Fibroblast of gingiva (primary cell): ENCODE measurements at regions not wholly inside any gene's neighbourhood (a gene's known extent, or its start where the extent isn't known, plus 50 kb on each side); places are given as distances from the start of the nearest gene placed in this dataset.

Source experiments
- DNase-seq: peaks from one replicate; pipeline ENCODE4 v3.0.0-alpha.2; 2011; ENCODE audit warnings: low read depth

GRCh38 chr11:134624166-134624920 lies 212.3 kb upstream of the B3GAT1 start:
- no peak for DNase-seq

GRCh38 chr11:134623711-134624110 lies 211.7 kb upstream of the B3GAT1 start:
- no peak for DNase-seq

DNA sequence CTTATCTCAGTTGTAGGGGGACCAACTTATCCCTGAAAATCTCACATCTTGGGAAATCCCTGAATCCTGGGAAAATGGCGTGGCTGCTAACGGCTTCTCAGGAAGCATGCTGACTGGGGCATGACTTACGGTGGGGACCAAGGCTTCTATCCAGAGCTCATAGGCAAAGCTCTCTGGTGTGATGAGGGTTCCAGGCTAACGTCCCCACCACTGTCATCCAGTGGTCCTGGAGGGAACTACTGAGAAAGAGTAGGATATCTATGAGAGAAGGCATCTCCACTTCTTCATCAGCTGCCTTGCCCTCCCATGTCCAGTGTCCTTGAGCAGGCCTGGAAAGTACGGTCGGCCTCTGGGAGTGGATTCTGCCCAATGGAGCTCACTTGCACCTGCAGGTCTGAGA lies 210.4 kb upstream of the B3GAT1 start:
- no peak for DNase-seq

DNA sequence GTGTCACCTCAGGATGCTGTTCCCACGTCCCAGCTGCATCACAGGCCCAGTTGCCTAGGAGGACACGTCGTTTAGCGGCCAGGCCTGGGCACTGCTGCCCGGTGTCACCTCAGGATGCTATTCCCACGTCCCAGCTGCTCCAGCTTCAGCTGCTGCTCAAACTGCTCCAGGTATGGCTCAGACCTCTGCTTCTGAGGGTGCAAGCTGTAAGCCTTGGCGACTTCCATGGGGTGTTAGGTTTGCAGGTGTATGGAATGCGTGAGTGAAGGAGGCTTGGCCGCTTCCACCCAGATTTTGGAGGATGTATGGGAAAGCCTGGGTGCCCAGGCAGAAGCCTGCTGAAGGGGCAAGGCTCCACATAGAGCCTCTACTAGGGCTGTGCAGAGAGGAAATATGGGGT lies 205.3 kb upstream of the B3GAT1 start:
- DNase-seq = no peak

DNA sequence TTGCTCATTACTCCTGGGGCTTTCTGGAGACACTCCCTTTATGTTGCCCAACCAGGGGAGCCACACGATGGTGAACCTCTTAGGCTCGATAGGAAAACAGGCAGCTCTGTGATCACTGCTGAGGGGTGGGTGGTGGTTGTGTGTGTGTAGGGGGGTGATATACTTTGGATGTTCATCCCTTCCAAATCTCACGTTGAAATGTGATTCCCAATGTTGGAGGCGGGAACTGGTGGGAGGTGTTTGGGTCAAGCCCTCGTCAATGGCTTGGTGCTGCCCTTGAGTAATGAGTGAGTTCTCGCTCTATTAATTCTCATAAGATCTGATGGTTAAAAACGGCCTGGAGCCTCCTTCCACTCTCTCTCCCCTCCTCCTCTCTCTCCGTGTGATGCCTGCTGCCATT lies 204.0 kb upstream of the B3GAT1 start:
- no peak for DNase-seq

GRCh38 chr11:134615041-134615615 lies 203.1 kb upstream of the B3GAT1 start:
- DNase-seq = no peak

DNA sequence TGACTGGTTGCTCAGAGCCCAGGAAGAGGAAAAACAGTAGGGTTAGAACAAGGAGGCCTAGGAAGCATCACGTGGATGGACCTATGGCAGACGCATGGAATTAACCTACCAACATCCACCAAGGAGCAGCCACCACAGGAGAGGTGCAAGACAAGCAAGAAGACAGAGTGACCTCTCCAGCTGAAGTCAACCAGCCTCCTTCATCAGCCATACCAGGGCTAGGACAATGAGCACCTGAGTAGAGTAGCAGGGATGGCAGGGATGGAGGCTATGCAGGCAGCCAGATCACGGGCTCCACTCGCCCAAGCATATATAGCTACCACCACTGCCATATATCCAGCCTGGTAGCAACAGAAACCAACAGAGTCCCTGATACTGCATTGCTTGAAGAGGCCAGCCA lies 202.1 kb upstream of the B3GAT1 start:
- DNase-seq = no peak

- no peak for DNase-seq
Observed at GRCh38 chr11:134613646-134614045, 201.6 kb upstream of the B3GAT1 start.

DNA sequence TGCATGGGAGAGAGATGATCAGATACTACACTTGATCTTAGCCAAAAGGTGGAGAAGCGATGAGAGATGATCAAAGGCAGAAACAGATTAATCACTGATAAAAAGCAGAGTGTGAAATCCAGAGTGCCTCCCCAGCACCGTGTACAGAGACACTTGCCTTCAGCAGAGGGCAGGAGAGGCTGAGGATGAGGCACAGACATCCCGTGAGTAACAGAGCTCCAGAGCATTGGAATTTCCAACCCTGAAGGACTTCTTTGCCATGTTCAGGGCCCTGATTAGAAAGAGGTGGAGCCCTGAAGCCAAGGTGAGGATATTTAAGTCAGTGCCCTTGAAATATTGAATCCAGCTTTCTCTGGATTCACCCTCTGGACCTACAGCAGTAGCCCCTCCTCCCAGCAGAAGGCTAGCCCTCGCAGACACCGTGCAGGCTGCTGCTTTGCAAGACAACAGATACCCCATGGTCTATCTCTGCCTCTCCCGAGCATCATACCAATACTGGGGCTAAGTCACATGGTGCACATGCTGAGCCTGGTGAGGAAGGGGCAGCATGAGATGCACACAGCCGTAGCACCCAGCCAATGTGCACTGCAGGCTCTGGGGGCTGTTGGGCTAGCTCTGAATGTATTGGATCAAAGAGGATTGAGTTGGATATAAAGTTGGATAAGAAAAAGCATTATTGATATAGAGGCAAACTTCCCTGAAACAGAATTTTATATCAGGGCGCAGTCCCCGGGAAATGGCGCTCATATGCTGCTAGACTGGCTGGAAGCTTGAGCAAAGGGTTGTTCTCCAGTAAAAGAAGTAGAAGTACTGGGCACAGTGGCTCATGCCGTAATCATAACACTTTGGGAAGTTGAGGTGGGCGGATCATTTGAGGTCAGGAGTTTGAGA lies 200.3 kb upstream of the B3GAT1 start:
- no peak for DNase-seq

GRCh38 chr11:134611537-134611936 lies 199.5 kb upstream of the B3GAT1 start:
- no peak for DNase-seq

DNA sequence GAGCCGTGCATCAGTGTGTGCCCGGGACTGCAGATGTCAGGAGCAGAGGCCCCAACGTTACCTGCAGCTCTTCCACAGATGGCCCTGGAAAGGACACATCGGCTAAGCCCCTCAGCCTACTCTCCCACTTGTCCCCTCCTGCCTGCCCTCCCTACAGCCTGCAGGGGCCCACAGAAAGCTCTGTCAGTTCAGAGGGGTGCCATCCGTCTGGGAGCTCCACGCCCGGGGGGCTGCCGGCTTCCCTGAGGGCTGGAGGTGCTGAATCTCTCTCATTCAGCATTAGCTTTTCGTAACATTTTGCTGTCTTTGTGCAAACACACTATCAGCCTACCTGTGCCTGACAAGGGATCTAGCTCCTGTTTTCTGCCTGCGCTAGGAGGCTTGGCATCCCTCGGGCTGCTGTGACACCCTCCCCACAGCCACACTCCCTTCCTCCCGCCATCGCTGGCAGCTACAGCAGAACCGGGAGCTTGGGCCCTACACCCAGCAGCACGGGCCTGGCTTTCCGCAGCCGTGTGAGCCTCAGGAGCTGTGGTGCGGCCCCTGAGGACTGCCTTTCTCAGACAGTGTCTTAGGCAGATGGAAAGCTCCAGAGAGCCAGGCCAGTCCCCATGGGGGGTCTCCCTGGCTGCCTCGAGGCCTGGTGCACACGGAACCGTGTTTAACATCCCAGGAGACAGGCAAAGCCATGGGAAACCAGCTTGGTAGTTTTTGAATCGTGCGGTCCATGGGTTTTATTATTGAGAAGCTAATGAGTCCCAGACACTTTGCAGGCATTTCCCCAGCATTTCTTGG lies 198.3 kb upstream of the B3GAT1 start:
- no peak for DNase-seq

GRCh38 chr11:134609361-134610115 lies 197.5 kb upstream of the B3GAT1 start:
- no peak for DNase-seq

DNA sequence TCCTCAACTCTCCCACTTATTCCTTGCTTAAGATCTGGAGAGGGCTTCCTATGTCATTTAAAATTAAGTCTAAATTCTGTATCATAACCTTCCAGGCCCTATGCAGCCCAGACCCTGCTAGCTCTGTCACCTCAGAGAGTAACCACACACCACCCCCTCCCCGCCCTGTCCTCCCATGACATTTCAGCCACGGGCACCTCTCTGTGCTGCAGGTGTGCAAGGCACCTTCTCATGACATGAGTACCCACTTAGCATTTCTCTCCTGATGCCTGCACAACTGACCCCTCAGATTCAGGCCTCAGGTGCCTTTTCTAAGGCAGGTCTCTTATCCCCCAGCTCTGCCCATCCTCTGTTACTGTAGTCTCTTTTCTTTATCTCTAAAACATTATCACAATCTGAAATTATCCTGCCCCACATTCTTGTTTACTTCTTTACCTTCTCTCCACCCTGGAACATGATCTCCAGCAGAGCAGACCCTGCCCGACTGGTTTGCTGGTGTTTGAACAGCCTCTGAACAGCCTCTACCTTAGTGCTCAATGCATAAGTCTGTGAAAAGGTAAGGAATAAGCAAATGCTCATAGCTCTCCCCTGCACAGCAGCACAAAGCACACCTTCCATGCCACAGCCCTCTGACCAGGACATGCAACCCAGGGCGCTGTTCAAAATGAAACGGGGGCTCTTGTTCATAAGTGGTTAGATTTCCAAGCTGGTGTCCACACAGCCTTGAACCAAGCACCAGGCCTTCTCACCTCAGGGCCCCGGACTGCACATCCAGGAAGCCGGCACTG lies 196.1 kb upstream of the B3GAT1 start:
- DNase-seq = no peak

DNA sequence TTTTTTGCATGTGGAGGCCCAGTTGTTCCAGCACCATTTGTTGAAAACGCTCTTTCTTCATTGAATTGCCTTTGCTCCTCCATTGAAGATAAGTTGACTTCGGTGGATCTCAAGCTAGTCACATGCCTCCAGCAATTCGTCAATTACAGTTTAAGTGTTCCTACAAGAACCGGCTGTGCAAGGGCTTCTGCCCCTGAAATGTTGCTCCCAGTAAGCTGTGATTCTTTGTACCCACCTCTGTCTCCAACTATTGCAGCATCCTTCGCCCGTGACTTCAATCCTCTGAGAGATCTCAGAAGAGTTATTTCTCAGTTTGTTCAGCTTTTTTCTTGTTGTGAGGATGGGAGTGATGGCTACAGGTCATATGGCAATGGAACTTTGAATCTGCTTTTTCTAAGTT lies 194.2 kb upstream of the B3GAT1 start:
- no peak for DNase-seq

GRCh38 chr11:134604886-134605285 lies 192.8 kb upstream of the B3GAT1 start:
- DNase-seq = no peak

DNA sequence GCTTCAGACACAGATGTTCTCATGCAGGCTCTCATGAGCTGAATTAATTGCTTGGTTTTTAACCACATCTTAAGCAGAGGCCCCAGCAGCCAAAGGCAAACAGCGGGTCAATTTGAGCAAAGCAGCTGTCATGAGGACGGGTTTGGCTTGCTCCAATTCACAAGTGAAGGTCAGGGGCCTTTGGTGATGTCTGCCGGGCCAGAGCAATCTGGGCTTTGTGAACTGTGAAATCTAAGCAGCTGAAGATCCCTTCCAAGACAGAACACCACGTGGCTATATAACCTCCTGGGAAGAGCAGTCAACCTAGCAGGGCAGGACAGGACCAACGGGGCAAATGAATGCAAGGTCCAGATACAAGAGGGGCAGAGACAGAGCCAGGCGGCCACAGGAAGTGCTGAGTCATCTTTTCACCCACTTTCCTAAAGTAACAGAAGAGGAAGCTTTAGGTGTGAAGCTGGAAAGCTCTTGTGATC lies 187.3 kb upstream of the B3GAT1 start:
- no peak for DNase-seq

DNA sequence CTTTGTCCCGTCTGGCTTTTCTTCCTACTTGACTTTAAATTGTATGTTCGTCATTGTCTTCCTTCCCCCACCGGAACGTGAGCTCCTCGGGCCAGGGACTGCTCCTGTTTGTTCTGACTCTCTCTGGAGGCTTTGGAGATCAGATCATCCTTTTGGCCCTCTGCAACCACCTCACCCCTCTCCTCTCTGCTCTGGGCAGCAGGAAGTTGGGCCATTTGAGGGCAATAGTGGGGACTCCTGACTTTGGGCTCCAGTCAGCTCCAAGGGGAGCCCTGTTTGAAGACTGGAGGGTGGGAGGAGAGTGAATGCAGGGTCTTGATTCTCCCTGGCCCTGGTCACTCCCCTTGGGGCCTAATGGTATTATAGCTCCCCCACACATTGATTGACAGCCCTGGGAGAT lies 186.3 kb upstream of the B3GAT1 start:
- DNase-seq = no peak

DNA sequence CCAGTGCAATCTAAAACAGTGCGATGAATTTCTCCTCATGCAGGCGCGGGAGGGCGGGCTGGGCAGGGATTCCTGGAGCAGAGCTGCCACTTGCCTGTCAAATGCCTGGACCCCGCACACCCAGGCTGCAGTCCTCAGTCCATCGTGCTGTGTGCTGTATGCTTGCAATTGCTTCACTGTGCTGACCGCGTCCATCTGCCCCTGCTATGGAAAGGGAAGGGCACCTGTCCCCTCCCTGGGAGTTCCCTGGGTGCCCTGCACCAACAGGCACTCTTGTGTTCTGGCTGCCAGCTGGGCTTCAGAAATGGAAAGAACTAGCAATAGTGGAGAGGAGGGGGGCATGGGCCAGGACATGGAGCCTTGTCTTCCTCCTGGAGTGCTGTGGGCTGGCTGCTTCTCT lies 185.4 kb upstream of the B3GAT1 start:
- DNase-seq = no peak

GRCh38 chr11:134596404-134596803 lies 184.4 kb upstream of the B3GAT1 start:
- DNase-seq = no peak

DNA sequence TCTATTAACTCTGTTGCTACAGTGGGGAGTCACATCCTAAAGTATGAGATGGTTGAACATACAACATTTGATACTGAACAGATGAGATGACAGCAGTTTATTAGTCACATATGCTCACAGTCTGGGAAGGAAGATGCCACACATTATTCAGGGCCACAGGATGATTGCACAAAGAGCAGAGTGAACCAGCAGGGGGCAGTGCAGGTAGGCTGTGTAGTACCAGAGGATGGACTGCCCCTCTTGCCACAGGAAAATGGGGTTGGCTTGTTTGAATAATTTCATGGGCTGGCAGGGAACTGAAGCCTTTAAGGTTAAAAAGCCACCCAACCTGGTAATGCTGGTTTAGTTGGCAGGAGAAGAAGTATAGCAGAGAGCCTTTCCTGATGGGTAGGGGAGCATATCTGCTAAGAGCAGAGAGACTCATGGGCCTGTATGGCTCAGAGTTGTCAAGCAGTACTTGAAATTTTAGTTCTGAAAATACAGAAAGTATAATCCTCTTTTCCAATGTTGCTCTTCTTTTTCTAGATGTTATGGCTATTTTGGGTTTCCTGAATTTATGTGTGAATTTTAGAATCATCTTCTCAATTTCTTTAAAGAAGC lies 180.4 kb upstream of the B3GAT1 start:
- DNase-seq = no peak
